IPS DF 6.9 (cell line): ENCODE measurements at regions not wholly inside any gene's neighbourhood (a gene's known extent, or its start where the extent isn't known, plus 50 kb on each side); places are given as distances from the start of the nearest gene placed in this dataset.

Experiments used
- DNase-seq: peaks from one replicate; pipeline ENCODE4 v3.0.0-alpha.2; 2013; ENCODE audit warnings: low read depth, low spot score
- H3K27ac ChIP-seq: one replicate; pipeline ENCODE4 v1.5.1; 2013; ENCODE audit warnings: low read length, control low read depth
- H3K27me3 ChIP-seq: 2 replicates; pipeline ENCODE4 v1.6.1; 2013; ENCODE audit warnings: mild to moderate bottlenecking, low read length; ENCODE audit not compliant: control insufficient read depth, insufficient read depth
- H3K36me3 ChIP-seq: 2 replicates; pipeline ENCODE4 v1.6.1; 2013; ENCODE audit warnings: low read length; ENCODE audit not compliant: control insufficient read depth, insufficient read depth
- H3K4me1 ChIP-seq: 2 replicates; pipeline ENCODE4 v1.6.1; 2013; ENCODE audit warnings: low read length; ENCODE audit not compliant: control insufficient read depth, insufficient read depth
- H3K4me3 ChIP-seq: 2 replicates; pipeline ENCODE4 v1.5.1; 2013; ENCODE audit warnings: mild to moderate bottlenecking, low read length
- H3K9me3 ChIP-seq: 2 replicates; pipeline ENCODE4 v1.6.1; 2013; ENCODE audit warnings: low read length, inconsistent platforms; ENCODE audit not compliant: control insufficient read depth, insufficient read depth
- WGBS: extraction: QIAGEN DNeasy Blood & Tissue Kit; methylation state at CpG from one replicate; pipeline ENCODE4 v1.1.7; 2013; ENCODE audit warnings: mixed read lengths, missing lambda C conversion rate; ENCODE audit not compliant: insufficient read length, insufficient coverage; 5-methylcytosine and 5-hydroxymethylcytosine counted together

GRCh38 chr11:115886422-115886733, 382.2 kb upstream of the CADM1 start:
- Histone ChIP-seq H3K4me3 (no peak overlapping the region), H3K27ac (no peak overlapping the region), H3K4me1 (no peaks in the 10 kb centered on the region), H3K36me3 (no peaks in the 10 kb centered on the region), H3K9me3 (no peaks in the 10 kb centered on the region), H3K27me3 (no peaks in the 10 kb centered on the region; the same call in 1 of the 2 replicates)
- DNase-seq: no peak
- no CpG with 5 or more reads among the region's 5 CpGs for WGBS

DNA sequence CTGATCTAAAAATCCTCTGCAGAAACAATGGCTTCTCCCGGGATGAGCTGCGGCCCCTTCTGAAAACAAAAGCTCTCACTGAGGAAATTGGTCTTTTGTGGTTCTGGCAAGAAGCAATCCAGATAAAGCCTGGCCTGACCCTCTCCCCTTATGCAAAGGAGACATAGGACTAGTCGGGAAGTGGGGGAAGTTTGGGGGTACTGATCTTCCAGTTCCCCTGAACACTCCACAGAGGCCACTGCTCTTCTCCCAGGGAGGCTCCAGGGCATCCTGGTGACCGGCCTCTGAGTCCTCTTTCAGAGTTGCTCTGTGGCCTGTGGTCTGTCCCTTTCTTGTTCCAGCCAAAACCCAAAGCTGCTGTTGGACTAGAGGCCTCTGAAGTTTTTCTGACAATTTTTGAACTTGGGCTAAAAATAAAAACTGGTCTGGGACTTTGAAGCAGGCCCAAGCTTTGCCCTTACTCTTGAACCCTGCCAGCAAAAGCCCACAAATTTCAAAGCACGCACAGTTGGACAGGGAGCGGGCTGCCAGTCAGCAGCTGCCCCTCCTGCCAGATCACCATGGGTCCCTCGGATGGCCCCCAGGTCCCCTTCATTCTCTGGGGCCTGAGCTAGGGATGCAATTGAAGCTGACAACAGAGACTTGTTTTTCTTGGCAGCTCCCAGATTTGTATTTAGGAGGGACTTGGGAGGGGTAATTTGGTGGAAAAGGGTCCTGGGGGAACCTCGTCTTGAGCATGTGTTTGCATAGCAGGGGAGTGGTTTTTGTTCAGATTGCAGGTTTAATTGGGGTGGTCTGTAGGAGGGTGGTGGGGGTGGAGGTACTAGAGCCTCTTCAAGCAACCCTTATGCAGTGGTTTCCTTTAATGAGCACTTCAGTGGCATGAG, 381.6 kb upstream of the CADM1 start:
- H3K27me3 ChIP-seq: no peaks in the 10 kb centered on the region; the same call in 1 of the 2 replicates
- H3K4me1 ChIP-seq: no peaks in the 10 kb centered on the region
- H3K27ac ChIP-seq: no peak overlapping the region
- H3K4me3 ChIP-seq: no peak overlapping the region
- no CpG with 5 or more reads among the region's 8 CpGs for WGBS
- no peaks in the 10 kb centered on the region for H3K36me3 ChIP-seq
- no peaks in the 10 kb centered on the region for H3K9me3 ChIP-seq
- no peak for DNase-seq

DNA sequence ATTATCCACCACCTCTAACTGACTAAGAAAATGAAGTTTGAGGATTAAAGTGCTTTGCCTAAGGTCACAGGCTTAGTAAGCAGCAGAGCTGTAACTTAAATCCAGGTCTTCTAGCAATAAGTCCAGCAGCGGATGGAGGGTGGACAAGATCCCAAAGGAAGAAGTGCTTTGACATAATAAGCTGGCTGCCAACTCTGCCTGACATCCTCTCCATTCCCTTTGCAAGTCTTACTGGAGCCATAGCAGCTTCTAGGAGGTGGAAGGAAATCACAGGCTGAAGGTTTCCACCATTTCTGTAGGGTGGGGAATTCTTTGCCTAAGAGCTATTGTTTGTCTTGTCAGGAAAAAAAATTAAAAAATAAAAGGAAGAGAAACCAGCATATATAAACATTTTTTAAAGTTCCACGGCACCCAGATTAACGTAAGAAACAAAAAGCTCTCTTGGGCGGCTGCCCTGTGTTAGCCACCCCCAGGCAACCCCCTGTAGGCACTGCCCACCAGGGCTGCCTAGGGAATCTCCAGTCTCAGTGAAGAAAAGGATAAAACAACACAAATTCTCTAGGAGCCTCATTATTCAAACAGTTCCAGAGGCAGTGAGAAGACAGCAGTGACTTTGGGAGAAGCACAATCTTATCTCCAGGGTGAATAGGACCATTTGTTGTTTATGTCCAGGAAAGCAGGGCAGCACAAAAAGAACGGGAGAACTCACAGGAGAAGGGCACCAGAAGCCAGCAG, 380.8 kb upstream of the CADM1 start:
- H3K27ac ChIP-seq: no peak overlapping the region
- no peak for DNase-seq

DNA sequence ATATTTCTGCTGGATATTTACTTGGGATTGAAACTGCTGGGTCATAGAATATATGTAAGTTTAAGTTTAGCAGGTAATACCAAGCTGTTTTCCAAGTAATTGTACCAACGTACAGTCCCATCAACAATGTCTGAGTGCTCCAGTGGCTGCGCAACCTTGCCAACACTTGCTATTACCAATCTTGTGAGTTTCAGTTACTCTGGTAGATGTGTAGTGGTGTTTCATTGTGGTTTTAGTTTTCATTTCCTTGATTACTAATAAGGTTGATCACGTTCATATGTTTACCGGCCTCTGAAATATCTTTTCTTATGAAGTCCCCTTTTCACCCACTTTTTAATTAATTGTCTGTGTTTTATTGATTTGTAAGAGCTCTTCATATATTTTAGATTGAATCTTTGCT, 370.6 kb upstream of the CADM1 start:
- Histone ChIP-seq H3K4me3 (no peak overlapping the region), H3K27me3 (no peaks in the 10 kb centered on the region), H3K36me3 (no peaks in the 10 kb centered on the region), H3K9me3 (no peaks in the 10 kb centered on the region), H3K27ac (no peak overlapping the region), H3K4me1 (peaks cover 2% of the 10 kb centered on the region)
- DNase-seq: no peak
- WGBS: no CpG with 5 or more reads among the region's 4 CpGs

More for the DNA sequence above, 380.8 kb upstream of the CADM1 start:
- H3K4me3 ChIP-seq: no peak overlapping the region
- H3K27me3 ChIP-seq: no peaks in the 10 kb centered on the region
- WGBS: no CpG with 5 or more reads among the region's 5 CpGs
- no peaks in the 10 kb centered on the region for H3K9me3 ChIP-seq
- no peaks in the 10 kb centered on the region for H3K36me3 ChIP-seq
- H3K4me1 ChIP-seq: no peaks in the 10 kb centered on the region

- no peaks in the 10 kb centered on the region for H3K9me3 ChIP-seq
- WGBS: no CpG with 5 or more reads among the region's 5 CpGs
- no peak overlapping the region for H3K4me3 ChIP-seq
- no peak for DNase-seq
- H3K27ac ChIP-seq: no peak overlapping the region
- no peaks in the 10 kb centered on the region for H3K36me3 ChIP-seq
- H3K4me1 ChIP-seq: peaks cover 2% of the 10 kb centered on the region
- H3K27me3 ChIP-seq: no peaks in the 10 kb centered on the region
These were observed 369.6 kb upstream of the CADM1 start for GRCh38 chr11:115873813-115874212.

DNA sequence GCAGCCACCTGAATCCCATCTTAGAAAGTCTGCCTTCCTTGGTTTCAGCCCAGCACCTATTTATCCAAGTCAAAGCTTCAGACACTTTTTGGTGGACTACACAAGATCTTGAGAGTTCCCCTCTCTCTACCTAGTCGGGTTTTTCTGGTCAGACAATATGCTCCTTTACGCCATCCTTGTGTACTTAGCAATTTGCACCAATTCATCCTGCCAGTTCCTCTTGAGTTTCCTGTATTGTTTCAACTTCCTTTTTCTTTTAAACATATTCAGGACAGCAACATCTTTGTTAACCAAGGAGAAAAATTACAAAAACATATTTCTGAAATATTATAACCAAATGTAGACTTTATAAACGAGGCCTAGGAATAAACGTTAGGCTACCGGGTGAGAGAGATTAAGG, 368.2 kb upstream of the CADM1 start:
- no peak for DNase-seq
- H3K4me1 ChIP-seq: peaks cover 2% of the 10 kb centered on the region
- WGBS: no CpG with 5 or more reads among the region's 5 CpGs
- H3K4me3 ChIP-seq: no peak overlapping the region
- no peaks in the 10 kb centered on the region for H3K9me3 ChIP-seq
- no peaks in the 10 kb centered on the region for H3K27me3 ChIP-seq
- H3K27ac ChIP-seq: no peak overlapping the region
- no peaks in the 10 kb centered on the region for H3K36me3 ChIP-seq

- H3K4me1 ChIP-seq: peaks cover 2% of the 10 kb centered on the region
- H3K27me3 ChIP-seq: no peaks in the 10 kb centered on the region
- no peak for DNase-seq
- H3K27ac ChIP-seq: no peak overlapping the region
- no CpG with 5 or more reads among the region's 9 CpGs for WGBS
- no peaks in the 10 kb centered on the region for H3K9me3 ChIP-seq
- H3K4me3 ChIP-seq: no peak overlapping the region
- no peaks in the 10 kb centered on the region for H3K36me3 ChIP-seq
These were observed 367.0 kb upstream of the CADM1 start for GRCh38 chr11:115871161-115871760.

- Histone ChIP-seq H3K27me3 (no peaks in the 10 kb centered on the region), H3K9me3 (no peaks in the 10 kb centered on the region), H3K36me3 (no peaks in the 10 kb centered on the region), H3K4me3 (no peak overlapping the region), H3K27ac (no peak overlapping the region), H3K4me1 (peaks cover 2% of the 10 kb centered on the region)
- peak; percentile 31 for DNase-seq
- WGBS: no CpG with 5 or more reads among the region's 5 CpGs
These were observed 365.7 kb upstream of the CADM1 start for GRCh38 chr11:115869780-115870431.

- H3K4me1 ChIP-seq: peaks cover 2% of the 10 kb centered on the region
- H3K9me3 ChIP-seq: no peaks in the 10 kb centered on the region
- no peaks in the 10 kb centered on the region for H3K36me3 ChIP-seq
- H3K27ac ChIP-seq: no peak overlapping the region
- no peak for DNase-seq
- no peak overlapping the region for H3K4me3 ChIP-seq
- WGBS: no CpG with 5 or more reads among the region's 2 CpGs
- no peaks in the 10 kb centered on the region for H3K27me3 ChIP-seq
These were observed 364.9 kb upstream of the CADM1 start for GRCh38 chr11:115869131-115869530.

- H3K27me3 ChIP-seq: no peaks in the 10 kb centered on the region
- no peaks in the 10 kb centered on the region for H3K4me1 ChIP-seq
- DNase-seq: no peak
- no peaks in the 10 kb centered on the region for H3K9me3 ChIP-seq
- H3K36me3 ChIP-seq: no peaks in the 10 kb centered on the region
- no peak overlapping the region for H3K4me3 ChIP-seq
- H3K27ac ChIP-seq: no peak overlapping the region
- no CpG with 5 or more reads among the region's 1 CpG for WGBS
These were observed 356.0 kb upstream of the CADM1 start for GRCh38 chr11:115860246-115860645.
